HG03469 (cell line): ENCODE measurements at regions not wholly inside any gene's neighbourhood (a gene's known extent, or its start where the extent isn't known, plus 50 kb on each side); places are given as distances from the start of the nearest gene placed in this dataset.
"Not testable (repeated sequence)": the region's sequence is repeated elsewhere in the genome, so short reads cannot be mapped to it uniquely, and the experiment has no call there.

Source experiments
- ATAC-seq: cut with Tn5 transposase; IDR thresholded peaks from one replicate; pipeline ENCODE4 v1.9.1; 2021; ENCODE audit warnings: mild to moderate bottlenecking, moderate library complexity, moderate number of reproducible peaks; ENCODE audit not compliant: unreplicated experiment

GRCh38 chr2:111420074-111420473 lies 299.4 kb downstream of the BCL2L11 start:
- ATAC-seq, result not testable (repeated sequence)

GRCh38 chr2:111420835-111421234 lies 300.1 kb downstream of the BCL2L11 start:
- ATAC-seq, result not testable (repeated sequence)

GRCh38 chr2:111421949-111422348 lies 301.2 kb downstream of the BCL2L11 start:
- ATAC-seq, result not testable (repeated sequence)

- ATAC-seq, result not testable (repeated sequence)
Measured at GRCh38 chr2:111422562-111422961, 301.8 kb downstream of the BCL2L11 start.

DNA sequence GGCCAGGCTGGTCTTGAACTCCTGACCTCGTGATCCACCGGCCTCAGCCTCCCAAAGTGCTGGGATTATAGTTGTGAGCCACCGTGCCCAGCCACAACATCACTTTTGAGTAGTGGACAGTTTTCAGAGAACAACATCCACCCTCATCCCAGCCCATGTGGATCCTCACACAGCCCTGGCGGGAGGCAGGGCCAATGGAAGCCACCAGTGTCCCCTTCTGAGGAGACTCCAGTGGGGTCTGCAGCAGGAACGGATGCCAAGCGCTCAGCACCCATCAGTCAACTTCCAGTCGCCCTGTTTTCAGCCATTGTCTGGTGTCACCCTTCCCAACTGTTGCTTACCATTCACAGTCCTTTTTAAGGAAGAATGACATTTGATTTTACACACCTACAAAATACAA lies 302.5 kb downstream of the BCL2L11 start:
- ATAC-seq, result not testable (repeated sequence)

DNA sequence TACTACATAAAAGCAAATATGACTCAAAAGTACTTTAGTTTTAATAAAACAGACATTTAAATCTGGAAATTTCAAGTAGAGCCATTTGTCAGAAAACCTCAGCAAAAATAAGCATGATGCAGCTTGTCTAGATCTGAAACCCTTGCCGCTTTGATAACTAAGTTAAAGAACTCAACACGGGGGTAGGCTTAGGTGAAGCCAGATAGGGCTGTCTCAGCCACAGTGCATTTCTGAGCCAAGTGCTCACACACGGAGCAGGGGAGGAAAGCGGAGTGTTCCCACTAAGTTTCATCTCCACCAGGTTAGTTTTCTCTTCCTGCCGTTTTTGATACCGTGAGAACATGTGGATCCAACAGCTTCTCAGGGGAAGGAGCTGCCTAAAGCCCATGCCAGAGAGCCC lies 303.5 kb downstream of the BCL2L11 start:
- ATAC-seq, result not testable (repeated sequence)

DNA sequence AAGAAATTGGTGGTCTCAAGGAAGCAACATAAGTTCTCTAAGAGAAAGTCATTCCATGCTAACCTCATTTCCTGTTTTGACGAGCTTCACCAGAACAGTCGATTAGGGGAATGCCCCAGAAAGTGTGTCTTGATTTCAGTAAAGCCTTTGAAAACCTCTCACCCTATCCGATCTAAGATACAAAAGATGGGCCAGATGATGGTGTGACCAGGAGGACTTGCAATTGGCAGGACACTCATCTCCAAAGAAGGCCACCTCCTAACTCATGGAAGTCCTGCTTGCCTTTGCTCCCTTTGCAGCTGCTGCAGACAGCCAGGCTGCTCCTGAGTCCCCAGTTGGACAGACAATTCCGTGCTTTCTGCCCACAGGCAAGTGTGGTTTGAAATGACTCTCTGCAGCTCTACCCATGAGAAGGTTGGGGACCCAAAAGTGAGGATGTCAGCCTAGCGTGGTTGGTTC lies 304.2 kb downstream of the BCL2L11 start:
- not testable (repeated sequence) for ATAC-seq

GRCh38 chr2:111425789-111426201 lies 305.1 kb downstream of the BCL2L11 start:
- not testable (repeated sequence) for ATAC-seq

- not testable (repeated sequence) for ATAC-seq
Measured at GRCh38 chr2:111427346-111427745, 306.6 kb downstream of the BCL2L11 start.

- not testable (repeated sequence) for ATAC-seq
Measured at GRCh38 chr2:111428915-111429314, 308.2 kb downstream of the BCL2L11 start.

DNA sequence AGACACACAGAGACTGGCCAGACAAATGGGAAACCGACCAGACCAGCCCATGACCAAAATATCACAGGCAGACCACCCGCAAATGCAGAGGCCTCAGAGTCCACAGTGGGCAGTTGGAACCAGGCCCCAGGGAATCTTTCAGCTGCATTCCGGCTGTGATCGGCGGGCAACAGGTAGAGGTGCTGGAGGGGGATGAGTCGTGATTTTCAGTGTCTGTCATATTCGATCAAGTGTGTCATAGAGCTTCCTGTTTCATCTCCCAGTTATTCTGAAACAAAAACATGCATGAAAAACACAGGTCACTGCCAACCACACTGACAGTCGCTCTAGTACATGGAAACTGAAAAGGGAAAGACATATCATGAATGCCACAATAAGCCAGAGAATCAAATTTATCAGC lies 308.6 kb downstream of the BCL2L11 start:
- not testable (repeated sequence) for ATAC-seq

GRCh38 chr2:111430817-111431661 lies 310.3 kb downstream of the BCL2L11 start:
- not testable (repeated sequence) for ATAC-seq

DNA sequence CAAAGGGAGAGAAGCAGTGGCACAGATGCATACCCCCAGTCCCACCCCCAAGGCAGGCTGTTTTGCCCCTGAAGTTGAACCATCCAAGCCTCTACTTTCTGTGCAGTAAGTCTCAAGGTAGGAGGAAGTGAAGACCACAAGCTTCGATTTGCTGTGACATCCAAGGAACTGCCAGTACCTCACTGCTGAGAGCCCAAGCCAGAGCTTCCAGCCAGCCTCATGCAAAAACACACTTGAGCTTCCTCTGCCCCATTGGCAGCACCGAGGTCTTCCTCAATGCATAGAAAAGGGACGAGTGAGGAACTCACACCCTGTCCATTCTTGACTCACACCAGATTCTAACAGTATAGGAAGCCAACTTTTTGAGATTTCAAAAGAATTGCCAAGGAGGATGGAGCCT lies 311.7 kb downstream of the BCL2L11 start:
- not testable (repeated sequence) for ATAC-seq

- ATAC-seq, result not testable (repeated sequence)
Measured at GRCh38 chr2:111432916-111433499, 312.3 kb downstream of the BCL2L11 start.

- not testable (repeated sequence) for ATAC-seq
Measured at GRCh38 chr2:111433892-111434607, 313.3 kb downstream of the BCL2L11 start.

DNA sequence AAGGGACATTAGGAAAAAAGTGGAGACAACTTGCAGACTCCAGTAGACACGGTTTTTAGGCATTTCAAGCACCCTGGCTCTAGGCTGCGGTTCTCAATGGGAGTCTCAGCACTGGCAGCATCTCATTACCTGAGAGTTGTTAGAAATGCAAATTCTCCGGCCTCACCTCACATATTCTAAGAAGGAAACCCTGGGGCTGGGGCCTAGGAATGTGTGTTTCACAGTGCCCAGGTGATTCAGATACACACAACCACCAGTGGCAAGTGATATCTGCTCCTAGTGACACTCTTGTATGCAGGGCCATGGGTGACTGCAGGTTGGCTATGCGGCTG lies 313.9 kb downstream of the BCL2L11 start:
- not testable (repeated sequence) for ATAC-seq

- not testable (repeated sequence) for ATAC-seq
Measured at GRCh38 chr2:111435553-111436310, 315.0 kb downstream of the BCL2L11 start.

DNA sequence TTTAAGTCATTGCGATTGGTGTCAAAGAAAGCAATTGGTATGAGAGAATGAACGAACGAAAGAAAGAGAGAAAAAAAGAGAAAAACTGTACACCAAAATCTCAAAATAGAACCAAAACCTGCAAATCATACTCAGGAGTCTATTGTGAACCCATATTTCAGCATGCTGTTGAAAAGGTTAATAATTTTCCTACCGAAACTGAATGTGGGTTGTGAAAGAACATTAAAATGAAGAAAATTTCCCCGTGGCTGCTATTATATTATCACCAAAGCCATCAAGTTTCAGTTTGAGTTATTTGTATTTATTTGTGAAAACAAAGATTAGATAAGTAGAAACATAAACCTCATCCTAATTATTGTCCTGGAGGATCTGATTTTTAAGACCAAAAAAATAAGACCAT lies 315.7 kb downstream of the BCL2L11 start:
- ATAC-seq, result not testable (repeated sequence)

DNA sequence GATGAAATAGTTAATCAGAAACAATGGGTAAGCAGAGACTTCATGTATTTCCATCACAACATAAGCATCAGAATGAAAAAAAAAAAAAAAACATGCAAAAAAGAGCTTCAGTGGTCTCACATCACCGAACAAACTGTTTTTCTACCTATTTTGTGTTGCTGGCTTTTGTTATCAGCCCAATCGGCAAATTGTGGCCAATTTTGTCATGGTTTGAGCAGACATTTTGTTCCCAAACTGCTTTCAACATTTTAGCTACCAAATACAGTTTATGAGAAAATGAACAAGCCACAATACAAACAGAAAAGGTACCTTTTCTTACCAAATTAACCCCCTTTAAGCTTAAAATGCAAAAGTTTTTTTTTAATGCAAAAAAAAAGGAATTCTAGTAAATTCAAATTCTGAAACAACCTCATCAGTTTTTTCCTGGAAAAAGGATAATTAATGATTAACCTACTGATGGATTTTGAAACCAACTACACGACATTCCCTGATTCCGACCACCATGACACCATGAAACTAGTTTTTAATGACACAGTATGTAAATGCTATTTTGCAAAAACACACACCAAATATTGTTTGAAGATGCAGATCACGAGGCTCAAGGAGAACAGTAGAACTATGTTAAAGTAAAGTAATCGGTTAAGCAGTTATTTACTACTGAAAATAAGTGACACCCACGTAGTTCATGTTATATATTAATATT lies 316.7 kb downstream of the BCL2L11 start:
- ATAC-seq, result not testable (repeated sequence)

GRCh38 chr2:111438161-111438560 lies 317.4 kb downstream of the BCL2L11 start:
- ATAC-seq, result not testable (repeated sequence)
